K562 (cell line): ENCODE measurements at regions not wholly inside any gene's neighbourhood (a gene's known extent, or its start where the extent isn't known, plus 50 kb on each side); places are given as distances from the start of the nearest gene placed in this dataset.

Experiments used
- ATAC-seq: fragments of 200-7000 bp; cut with Tn5 transposase; 3 replicates; pipeline ENCODE4 v1.9.1; 2020; ENCODE audit warnings: moderate library complexity
- BruUV-seq: library from RNA; stranded (reverse); fragments of 400-500 nt; replicated peaks from 2 replicates; lab custom pipeline; 2021; lab: Mats Ljungman, UMichigan
- CTCF ChIA-PET: fragments of 300-600 bp; formaldehyde crosslinking; extraction: SDS; loops from one replicate; lab custom pipeline; 2021; ENCODE audit warnings: low intra/inter-chr PET ratio; lab: Yijun Ruan, JAX
- POLR2A ChIA-PET: fragments of 300-600, 350-650 bp; sonication (Branson Sonifier 250); formaldehyde crosslinking; extraction: SDS; loops from one replicate; lab custom pipeline; 2021; ENCODE audit warnings: antibody characterized with exemption, inconsistent platforms; lab: Yijun Ruan, JAX
- DNase-seq, 4 experiments: peaks; one replicate each; pipeline versions ENCODE4 v3.0.0 to v3.0.0-alpha.2; 2011 to 2018; ENCODE audit warnings: low spot score in 3 of 4, mixed read lengths in 3 of 4; ENCODE audit errors: extremely low read depth in 1 of 4
- FAIRE-seq: peaks from 2 replicates; lab custom pipeline; 2011; peaks lifted over from hg19 to GRCh38; lab: Jason Lieb, UNC
- H2AFZ ChIP-seq: 2 replicates; pipeline ENCODE4 v1.6.0; 2011; ENCODE audit warnings: low read depth, low read length, control low read depth, inconsistent platforms
- H3K27ac ChIP-seq: fragments of 200-600 bp; 3 replicates; pipeline ENCODE4 v1.8.0; 2011; ENCODE audit warnings: low read depth, mild to moderate bottlenecking, control low read depth, inconsistent platforms, low read length, moderate library complexity, mixed read lengths; ENCODE audit errors: extremely low read depth
- H3K27me3 ChIP-seq, 2 experiments: fragments of 300-600 bp in 1 of 2; 2 replicates in 1 of 2; 3 replicates in 1 of 2; pipeline versions ENCODE4 v1.6.0 to v1.8.0; 2011; ENCODE audit warnings: inconsistent platforms in 2 of 2, low read length in 2 of 2, mild to moderate bottlenecking in 1 of 2, mixed read lengths in 1 of 2, moderate library complexity in 1 of 2; ENCODE audit not compliant: control insufficient read depth in 2 of 2, insufficient read depth in 2 of 2
- H3K36me3 ChIP-seq: fragments of 300-600 bp; 3 replicates; pipeline ENCODE4 v1.8.0; 2011; ENCODE audit warnings: mild to moderate bottlenecking, low read length, inconsistent platforms; ENCODE audit not compliant: control insufficient read depth, insufficient read depth
- H3K4me1 ChIP-seq, 2 experiments: fragments of 200-600 bp in 1 of 2; replicated peaks in 1 of 2; 2 replicates in 1 of 2; 3 replicates in 1 of 2; pipeline versions ENCODE4 v1.5.1 to v1.8.0; 2011; ENCODE audit warnings: inconsistent platforms in 2 of 2, low read length in 2 of 2, mild to moderate bottlenecking in 1 of 2, mixed read lengths in 1 of 2, moderate library complexity in 1 of 2; ENCODE audit not compliant: control insufficient read depth in 2 of 2, insufficient read depth in 2 of 2
- H3K4me2 ChIP-seq: 2 replicates; pipeline ENCODE4 v1.6.1; 2011; ENCODE audit warnings: low read length, control low read depth, inconsistent platforms, mixed read lengths; ENCODE audit not compliant: insufficient read depth
- H3K4me3 ChIP-seq: fragments of 200-600 bp; sonication (generic), shearing (Covaris generic); 2 replicates; pipeline ENCODE4 v1.5.1; 2016; ENCODE audit warnings: control low read depth, inconsistent platforms
- H3K79me2 ChIP-seq: fragments of 200-600 bp; 3 replicates; pipeline ENCODE4 v1.8.0; 2011; ENCODE audit warnings: low read length, inconsistent platforms; ENCODE audit not compliant: control insufficient read depth, insufficient read depth
- H3K9ac ChIP-seq, 2 experiments: 2 replicates each; pipeline versions ENCODE4 v1.6.0 to v1.6.1; 2011; ENCODE audit warnings: low read depth in 2 of 2, low read length in 2 of 2, control low read depth in 1 of 2, inconsistent platforms in 1 of 2, mild to moderate bottlenecking in 1 of 2, mixed read lengths in 1 of 2; ENCODE audit not compliant: insufficient read depth in 1 of 2
- H3K9me1 ChIP-seq: one replicate; pipeline ENCODE4 v1.6.0; 2011; ENCODE audit warnings: inconsistent platforms, mild to moderate bottlenecking, low read length, moderate library complexity; ENCODE audit not compliant: control insufficient read depth, insufficient read depth
- H3K9me3 ChIP-seq: replicated peaks from 2 replicates; pipeline ENCODE4 v1.5.1; 2011; ENCODE audit warnings: low read depth, low read length, inconsistent platforms; ENCODE audit not compliant: control insufficient read depth, insufficient read depth
- H4K20me1 ChIP-seq: replicated peaks from 2 replicates; pipeline ENCODE4 v1.6.1; 2011; ENCODE audit warnings: low read length, inconsistent platforms, mixed read lengths; ENCODE audit not compliant: control insufficient read depth, insufficient read depth
- ATF7 ChIP-seq: fragments of 450-650 bp; IDR thresholded peaks from 2 replicates; pipeline ENCODE4 v1.7.1; 2014; ENCODE audit warnings: mild to moderate bottlenecking, moderate library complexity
- DMBX1 ChIP-seq: fragments of 250-450 bp; sonication (Bioruptor Pico); IDR thresholded peaks from 2 replicates; pipeline ENCODE4 v1.8.0; 2022; ENCODE audit warnings: inconsistent platforms, mild to moderate bottlenecking, moderate library complexity, borderline replicate concordance
- EP400 ChIP-seq: fragments of 450-650 bp; IDR thresholded peaks from 2 replicates; pipeline ENCODE4 v1.6.1; 2017; ENCODE audit warnings: antibody characterized with exemption, mild to moderate bottlenecking, moderate library complexity
- KAT7 ChIP-seq: sonication (generic); formaldehyde crosslinking; IDR thresholded peaks from 2 replicates; pipeline ENCODE4 v1.8.0; 2022; ENCODE audit warnings: missing genetic modification reagents, mild to moderate bottlenecking, borderline replicate concordance
- NCOR1 ChIP-seq: fragments of 450-650 bp; IDR thresholded peaks from 2 replicates; pipeline ENCODE4 v1.6.1; 2016; ENCODE audit warnings: mild to moderate bottlenecking, moderate library complexity
- NELFE ChIP-seq: IDR thresholded peaks from 2 replicates; pipeline ENCODE4 v1.6.1; 2011; ENCODE audit warnings: mild to moderate bottlenecking; ENCODE audit not compliant: insufficient read depth, insufficient read length
- POLR3G ChIP-seq: IDR thresholded peaks from 2 replicates; pipeline ENCODE4 v1.6.1; 2011; ENCODE audit not compliant: insufficient read length, insufficient replicate concordance; ENCODE audit errors: extremely low read depth
- RFX1 ChIP-seq: fragments of 450-650 bp; IDR thresholded peaks from 2 replicates; pipeline ENCODE4 v1.6.1; 2016; ENCODE audit warnings: mild to moderate bottlenecking, moderate library complexity
- XRCC3 ChIP-seq: fragments of 450-650 bp; IDR thresholded peaks from 2 replicates; pipeline ENCODE4 v1.6.1; 2017; ENCODE audit warnings: mild to moderate bottlenecking, moderate library complexity
- ZNF184 ChIP-seq: sonication (generic); formaldehyde crosslinking; IDR thresholded peaks from 2 replicates; pipeline ENCODE4 v1.5.0; 2020; ENCODE audit warnings: missing genetic modification reagents
- ZNF253 ChIP-seq: fragments of 250-450 bp; sonication (Bioruptor Pico); conservative IDR thresholded peaks from 2 replicates; pipeline ENCODE4 v1.6.1; 2021; ENCODE audit warnings: mild to moderate bottlenecking
- ZNF717 ChIP-seq: fragments of 250-450 bp; sonication (Bioruptor Pico); IDR thresholded peaks from 2 replicates; pipeline ENCODE4 v1.5.0; 2021
- WGBS: fragments of 100-300 bp; shearing (Covaris generic); methylation state at CpG from one replicate; pipeline ENCODE4 v1.1.6; 2016; ENCODE audit warnings: low coverage, mixed read lengths; ENCODE audit not compliant: insufficient coverage; ENCODE audit errors: missing lambda C conversion rate; 5-methylcytosine and 5-hydroxymethylcytosine counted together
- in situ Hi-C: fragments of 300-500 bp; cut with MboI; formaldehyde crosslinking; loops from 4 replicates; pipeline ENCODE4 v1.15.0; 2018; ENCODE audit warnings: inconsistent platforms, mixed read lengths
- intact Hi-C: fragments of 100-400 bp; cut with micrococcal nuclease; formaldehyde crosslinking; loops from 2 replicates; pipeline ENCODE4 v1.14.2; 2022
- TF ChIP-seq, protein P1 (sequence below): fragments of 250-450 bp; sonication (Bioruptor Pico); IDR thresholded peaks from 2 replicates; pipeline ENCODE4 v1.9.0; 2021; ENCODE audit warnings: mild to moderate bottlenecking
- TF ChIP-seq, protein P2 (sequence below): sonication (generic); formaldehyde crosslinking; IDR thresholded peaks from 2 replicates; pipeline ENCODE4 v1.8.0; 2022; ENCODE audit warnings: mild to moderate bottlenecking, missing genetic modification reagents, borderline replicate concordance
- TF ChIP-seq, protein P3 (sequence below): sonication (generic); formaldehyde crosslinking; IDR thresholded peaks from 2 replicates; pipeline ENCODE4 v1.8.0; 2023; ENCODE audit warnings: mild to moderate bottlenecking, missing genetic modification reagents
- TF ChIP-seq, protein P4 (sequence below): fragments of 250-450 bp; sonication (Bioruptor Pico); IDR thresholded peaks from 2 replicates; pipeline ENCODE4 v1.4.0; 2020; ENCODE audit warnings: mild to moderate bottlenecking, moderate library complexity

DNA sequence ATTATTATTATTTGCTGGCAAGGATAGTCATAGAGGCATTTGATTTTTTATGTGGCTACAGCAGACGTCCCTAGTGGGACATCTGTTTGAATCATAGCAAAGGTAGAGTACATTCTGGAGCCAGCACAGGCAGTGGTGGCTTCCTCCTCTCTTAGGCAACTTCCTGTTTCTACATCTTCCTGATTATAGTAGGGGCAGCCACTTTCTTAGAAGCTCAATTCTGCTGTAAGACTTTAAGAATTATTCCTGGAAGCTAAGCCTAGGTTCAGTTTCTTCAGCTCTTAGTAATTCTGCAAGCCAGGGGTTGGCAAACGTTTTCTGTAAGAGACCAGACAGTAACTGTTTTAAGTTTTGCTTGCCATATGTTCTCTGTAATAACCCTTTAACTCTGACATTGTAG is 129.3 kb upstream of the TENM4 start:
- H3K79me2 ChIP-seq: no peaks in the 10 kb centered on the region
- no peak overlapping the region for H2AFZ ChIP-seq
- FAIRE-seq (no peak), DNase-seq (no peak), ATAC-seq (no peak)
- no peaks in the 10 kb centered on the region for H3K27me3 ChIP-seq
- no peaks in the 10 kb centered on the region for H3K9me3 ChIP-seq
- H4K20me1 ChIP-seq: no peaks in the 10 kb centered on the region
- H3K4me2 ChIP-seq: no peak overlapping the region
- H3K9me1 ChIP-seq: no peaks in the 10 kb centered on the region
- BruUV-seq: no TSS peak
- 0% methylated on average over 2 of the region's 2 CpGs for WGBS
- H3K27ac ChIP-seq: no peak overlapping the region
- in situ Hi-C loops: no loop called here
- H3K4me3 ChIP-seq: no peak overlapping the region
- intact Hi-C loops: no loop called here
- ChIA-PET POLR2A (no interaction called here), CTCF (no interaction called here)
- H3K36me3 ChIP-seq: no peaks in the 10 kb centered on the region
- no peak overlapping the region for H3K9ac ChIP-seq
- H3K4me1 ChIP-seq: no peaks in the 10 kb centered on the region
- TF ChIP-seq ZNF717 (CRISPR knock-in tag) (no peak), NELFE (no peak), DMBX1 (CRISPR knock-in tag) (no peak), ZNF184 (no peak), NCOR1 (no peak), ATF7 (no peak), ZNF253 (CRISPR knock-in tag) (no peak), XRCC3 (no peak), EP400 (no peak), POLR3G (no peak), KAT7 (CRISPR knock-in tag) (no peak), RFX1 (no peak)
- TF ChIP-seq, protein P1, sequence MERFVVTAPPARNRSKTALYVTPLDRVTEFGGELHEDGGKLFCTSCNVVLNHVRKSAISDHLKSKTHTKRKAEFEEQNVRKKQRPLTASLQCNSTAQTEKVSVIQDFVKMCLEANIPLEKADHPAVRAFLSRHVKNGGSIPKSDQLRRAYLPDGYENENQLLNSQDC (CRISPR knock-in tag): no peak
- TF ChIP-seq, protein P2, sequence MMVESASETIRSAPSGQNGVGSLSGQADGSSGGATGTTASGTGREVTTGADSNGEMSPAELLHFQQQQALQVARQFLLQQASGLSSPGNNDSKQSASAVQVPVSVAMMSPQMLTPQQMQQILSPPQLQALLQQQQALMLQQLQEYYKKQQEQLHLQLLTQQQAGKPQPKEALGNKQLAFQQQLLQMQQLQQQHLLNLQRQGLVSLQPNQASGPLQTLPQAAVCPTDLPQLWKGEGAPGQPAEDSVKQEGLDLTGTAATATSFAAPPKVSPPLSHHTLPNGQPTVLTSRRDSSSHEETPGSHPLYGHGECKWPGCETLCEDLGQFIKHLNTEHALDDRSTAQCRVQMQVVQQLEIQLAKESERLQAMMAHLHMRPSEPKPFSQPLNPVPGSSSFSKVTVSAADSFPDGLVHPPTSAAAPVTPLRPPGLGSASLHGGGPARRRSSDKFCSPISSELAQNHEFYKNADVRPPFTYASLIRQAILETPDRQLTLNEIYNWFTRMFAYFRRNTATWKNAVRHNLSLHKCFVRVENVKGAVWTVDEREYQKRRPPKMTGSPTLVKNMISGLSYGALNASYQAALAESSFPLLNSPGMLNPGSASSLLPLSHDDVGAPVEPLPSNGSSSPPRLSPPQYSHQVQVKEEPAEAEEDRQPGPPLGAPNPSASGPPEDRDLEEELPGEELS (CRISPR knock-in tag): no peak
- TF ChIP-seq, protein P3, sequence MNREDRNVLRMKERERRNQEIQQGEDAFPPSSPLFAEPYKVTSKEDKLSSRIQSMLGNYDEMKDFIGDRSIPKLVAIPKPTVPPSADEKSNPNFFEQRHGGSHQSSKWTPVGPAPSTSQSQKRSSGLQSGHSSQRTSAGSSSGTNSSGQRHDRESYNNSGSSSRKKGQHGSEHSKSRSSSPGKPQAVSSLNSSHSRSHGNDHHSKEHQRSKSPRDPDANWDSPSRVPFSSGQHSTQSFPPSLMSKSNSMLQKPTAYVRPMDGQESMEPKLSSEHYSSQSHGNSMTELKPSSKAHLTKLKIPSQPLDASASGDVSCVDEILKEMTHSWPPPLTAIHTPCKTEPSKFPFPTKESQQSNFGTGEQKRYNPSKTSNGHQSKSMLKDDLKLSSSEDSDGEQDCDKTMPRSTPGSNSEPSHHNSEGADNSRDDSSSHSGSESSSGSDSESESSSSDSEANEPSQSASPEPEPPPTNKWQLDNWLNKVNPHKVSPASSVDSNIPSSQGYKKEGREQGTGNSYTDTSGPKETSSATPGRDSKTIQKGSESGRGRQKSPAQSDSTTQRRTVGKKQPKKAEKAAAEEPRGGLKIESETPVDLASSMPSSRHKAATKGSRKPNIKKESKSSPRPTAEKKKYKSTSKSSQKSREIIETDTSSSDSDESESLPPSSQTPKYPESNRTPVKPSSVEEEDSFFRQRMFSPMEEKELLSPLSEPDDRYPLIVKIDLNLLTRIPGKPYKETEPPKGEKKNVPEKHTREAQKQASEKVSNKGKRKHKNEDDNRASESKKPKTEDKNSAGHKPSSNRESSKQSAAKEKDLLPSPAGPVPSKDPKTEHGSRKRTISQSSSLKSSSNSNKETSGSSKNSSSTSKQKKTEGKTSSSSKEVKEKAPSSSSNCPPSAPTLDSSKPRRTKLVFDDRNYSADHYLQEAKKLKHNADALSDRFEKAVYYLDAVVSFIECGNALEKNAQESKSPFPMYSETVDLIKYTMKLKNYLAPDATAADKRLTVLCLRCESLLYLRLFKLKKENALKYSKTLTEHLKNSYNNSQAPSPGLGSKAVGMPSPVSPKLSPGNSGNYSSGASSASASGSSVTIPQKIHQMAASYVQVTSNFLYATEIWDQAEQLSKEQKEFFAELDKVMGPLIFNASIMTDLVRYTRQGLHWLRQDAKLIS (CRISPR knock-in tag): no peak
- TF ChIP-seq, protein P4, sequence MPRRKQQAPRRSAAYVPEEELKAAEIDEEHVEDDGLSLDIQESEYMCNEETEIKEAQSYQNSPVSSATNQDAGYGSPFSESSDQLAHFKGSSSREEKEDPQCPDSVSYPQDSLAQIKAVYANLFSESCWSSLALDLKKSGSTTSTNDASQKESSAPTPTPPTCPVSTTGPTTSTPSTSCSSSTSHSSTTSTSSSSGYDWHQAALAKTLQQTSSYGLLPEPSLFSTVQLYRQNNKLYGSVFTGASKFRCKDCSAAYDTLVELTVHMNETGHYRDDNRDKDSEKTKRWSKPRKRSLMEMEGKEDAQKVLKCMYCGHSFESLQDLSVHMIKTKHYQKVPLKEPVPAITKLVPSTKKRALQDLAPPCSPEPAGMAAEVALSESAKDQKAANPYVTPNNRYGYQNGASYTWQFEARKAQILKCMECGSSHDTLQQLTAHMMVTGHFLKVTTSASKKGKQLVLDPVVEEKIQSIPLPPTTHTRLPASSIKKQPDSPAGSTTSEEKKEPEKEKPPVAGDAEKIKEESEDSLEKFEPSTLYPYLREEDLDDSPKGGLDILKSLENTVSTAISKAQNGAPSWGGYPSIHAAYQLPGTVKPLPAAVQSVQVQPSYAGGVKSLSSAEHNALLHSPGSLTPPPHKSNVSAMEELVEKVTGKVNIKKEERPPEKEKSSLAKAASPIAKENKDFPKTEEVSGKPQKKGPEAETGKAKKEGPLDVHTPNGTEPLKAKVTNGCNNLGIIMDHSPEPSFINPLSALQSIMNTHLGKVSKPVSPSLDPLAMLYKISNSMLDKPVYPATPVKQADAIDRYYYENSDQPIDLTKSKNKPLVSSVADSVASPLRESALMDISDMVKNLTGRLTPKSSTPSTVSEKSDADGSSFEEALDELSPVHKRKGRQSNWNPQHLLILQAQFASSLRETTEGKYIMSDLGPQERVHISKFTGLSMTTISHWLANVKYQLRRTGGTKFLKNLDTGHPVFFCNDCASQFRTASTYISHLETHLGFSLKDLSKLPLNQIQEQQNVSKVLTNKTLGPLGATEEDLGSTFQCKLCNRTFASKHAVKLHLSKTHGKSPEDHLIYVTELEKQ (CRISPR knock-in tag): no peak
